ENCODE measurements at regions not wholly inside any gene's neighbourhood (a gene's known extent, or its start where the extent isn't known, plus 50 kb on each side); places are given as distances from the start of the nearest gene placed in this dataset.
A peak's percentile ranks its signal among the peaks of the same experiment; 100 is the strongest.
"Not testable (repeated sequence)": the region's sequence is repeated elsewhere in the genome, so short reads cannot be mapped to it uniquely, and the experiment has no call there.

DNA sequence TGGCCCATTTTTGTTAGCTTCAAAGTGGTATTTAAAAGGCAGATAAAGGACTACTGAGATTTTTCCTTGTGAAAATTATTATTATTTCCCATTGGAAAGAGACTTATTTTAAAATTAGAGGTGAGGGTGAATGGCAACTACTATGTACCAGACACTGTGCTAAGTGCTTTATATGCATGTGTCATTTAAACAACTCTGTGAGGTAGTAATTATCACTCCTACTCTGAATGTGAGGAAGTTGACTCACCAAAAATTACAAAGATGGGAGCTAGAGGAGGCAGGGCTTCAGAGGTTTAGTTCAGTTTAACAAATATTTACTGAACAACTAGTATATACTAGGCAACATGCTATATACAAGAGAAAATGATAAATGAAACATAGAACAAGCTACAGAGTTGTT, 78.2 kb downstream of the MSL3 start:
- DNase-seq (ENCODE audit: extremely low read depth in 1 of 11, low read depth in 9 of 11, low spot score in 4 of 11) = no peak

DNA sequence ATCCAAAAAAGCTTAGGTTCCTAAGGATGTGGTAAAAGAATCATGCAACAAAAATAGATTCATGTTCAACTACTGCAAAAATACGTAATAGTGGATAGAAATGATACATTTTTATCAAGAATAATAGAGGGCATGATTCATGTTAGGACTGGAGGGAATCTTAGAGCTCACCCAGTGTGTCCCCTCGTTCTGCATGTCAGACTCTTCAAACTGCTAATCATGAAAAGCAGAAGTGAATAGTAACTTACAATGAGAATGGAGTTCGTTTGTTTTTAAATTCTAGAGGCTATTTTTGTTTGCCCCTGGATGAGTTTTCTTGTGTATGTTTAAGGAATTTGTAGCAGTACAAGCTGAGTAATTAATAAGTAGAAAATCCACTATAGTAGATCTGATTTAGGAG, 79.4 kb downstream of the MSL3 start:
- no peak for DNase-seq (ENCODE audit: extremely low read depth in 1 of 11, low read depth in 9 of 11, low spot score in 4 of 11)

GRCh38 chrX:11864171-11864570, 106.1 kb downstream of the MSL3 start:
- DNase-seq (ENCODE audit: extremely low read depth in 1 of 11, low read depth in 9 of 11, low spot score in 4 of 11) = no peak

- DNase-seq (ENCODE audit: extremely low read depth in 1 of 11, low read depth in 9 of 11, low spot score in 4 of 11) = no peak
Observed at GRCh38 chrX:11867610-11868345, 109.7 kb downstream of the MSL3 start.

GRCh38 chrX:11870789-11871188, 112.8 kb downstream of the MSL3 start:
- DNase-seq (ENCODE audit: extremely low read depth in 1 of 11, low read depth in 9 of 11, low spot score in 4 of 11) = no peak

DNA sequence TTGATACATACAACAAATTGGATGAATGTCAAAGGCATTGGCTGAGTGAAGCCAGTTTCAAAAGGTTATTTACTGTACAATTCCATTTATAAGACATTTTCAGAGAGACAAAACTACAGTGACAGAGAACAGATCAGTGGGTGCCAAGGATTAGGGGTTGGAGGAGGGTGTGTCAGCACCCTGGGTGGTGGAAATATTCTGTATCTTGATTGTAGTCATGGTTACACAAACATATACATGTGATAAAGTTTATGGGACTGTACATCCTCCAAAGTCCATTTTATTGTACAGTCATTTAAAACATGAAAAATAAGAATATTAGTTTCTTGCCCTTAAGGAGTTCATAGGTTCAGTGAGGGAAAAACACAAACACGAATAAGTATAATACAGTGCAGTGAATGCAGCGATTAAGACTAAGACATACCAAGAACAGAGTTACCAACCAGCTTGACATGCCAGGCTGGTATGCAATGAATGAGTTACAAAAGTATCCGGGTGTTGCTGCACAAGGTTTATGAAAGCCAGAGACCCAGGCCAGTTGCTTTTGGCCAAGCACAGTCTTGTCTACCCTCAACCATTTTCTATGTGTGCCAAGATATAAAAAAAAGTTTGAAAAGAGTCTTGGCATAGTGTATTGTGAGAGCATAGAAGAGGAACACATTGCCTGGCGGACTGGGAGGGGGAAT, 123.6 kb downstream of the MSL3 start:
- DNase-seq (ENCODE audit: extremely low read depth in 1 of 11, low read depth in 9 of 11, low spot score in 4 of 11) = no peak

DNA sequence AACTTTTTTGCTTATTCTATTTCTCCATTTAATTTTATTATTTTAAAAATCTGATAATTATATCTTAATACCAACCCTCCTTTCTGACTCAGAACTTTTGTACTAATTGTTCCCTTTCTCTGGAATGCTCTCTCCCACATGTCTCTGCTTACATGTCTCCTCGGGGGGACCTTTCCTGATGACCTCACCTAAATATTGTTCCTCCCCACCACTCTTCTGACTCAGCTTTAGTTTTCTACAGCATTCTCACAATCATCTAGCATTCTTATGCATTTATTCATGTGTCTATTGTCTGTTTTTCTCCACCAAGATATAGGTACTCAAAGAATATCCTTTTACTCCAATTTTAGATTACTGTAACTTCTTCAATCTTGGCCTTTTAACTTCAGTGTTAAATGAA, 128.7 kb downstream of the MSL3 start:
- no peak for DNase-seq (ENCODE audit: extremely low read depth in 1 of 11, low read depth in 9 of 11, low spot score in 4 of 11)

DNA sequence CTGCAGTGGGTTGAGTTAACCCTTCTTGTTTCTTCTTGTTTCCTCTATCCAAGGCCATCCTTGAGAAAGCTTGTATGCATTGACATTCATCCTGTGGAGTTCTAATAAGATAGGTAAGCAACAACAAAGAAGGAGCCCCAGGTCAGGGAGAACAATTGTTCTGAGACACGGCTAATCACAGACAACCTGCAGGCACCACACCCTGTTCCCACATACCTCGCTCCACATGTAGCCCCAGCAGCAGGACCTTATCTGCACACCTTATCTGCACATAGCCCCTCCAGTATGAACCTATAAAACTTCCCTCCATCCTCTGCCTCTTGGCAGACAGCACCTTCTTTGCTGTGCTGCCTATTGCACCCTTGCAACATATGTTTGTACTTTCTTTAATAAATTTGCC, 129.1 kb downstream of the MSL3 start:
- no peak for DNase-seq (ENCODE audit: extremely low read depth in 1 of 11, low read depth in 9 of 11, low spot score in 4 of 11)

GRCh38 chrX:11888421-11888820, 130.4 kb downstream of the MSL3 start:
- no peak for DNase-seq (ENCODE audit: extremely low read depth in 1 of 11, low read depth in 9 of 11, low spot score in 4 of 11)

DNA sequence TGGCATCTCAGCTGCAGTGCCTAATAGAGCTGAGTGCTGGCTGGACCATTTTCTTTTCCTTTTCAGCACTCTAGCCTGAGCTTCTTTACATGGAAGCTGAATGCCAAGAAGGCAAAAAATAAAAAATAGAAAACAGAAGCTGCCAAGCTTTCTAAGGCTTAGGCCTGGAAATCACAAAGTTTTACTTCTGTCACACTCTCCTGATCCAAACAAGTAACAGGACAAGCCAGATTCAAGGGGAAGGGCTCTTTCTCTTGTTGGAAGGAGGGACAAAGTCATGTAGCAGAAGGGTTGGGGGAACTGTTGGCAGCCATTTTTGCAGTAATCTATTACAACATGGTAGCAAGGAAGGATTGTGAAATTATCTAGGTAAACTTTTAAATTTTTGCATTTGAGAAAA, 131.8 kb downstream of the MSL3 start:
- no peak for DNase-seq (ENCODE audit: extremely low read depth in 1 of 11, low read depth in 9 of 11, low spot score in 4 of 11)

GRCh38 chrX:11890836-11891514, 132.9 kb downstream of the MSL3 start:
- DNase-seq (ENCODE audit: extremely low read depth in 1 of 11, low read depth in 9 of 11, low spot score in 4 of 11) = no peak

- DNase-seq (ENCODE audit: extremely low read depth in 1 of 11, low read depth in 9 of 11, low spot score in 4 of 11) = peak in 2 of 11 donors; percentile 0 to 2
Observed at GRCh38 chrX:11893933-11894710, 136.1 kb downstream of the MSL3 start.

- DNase-seq (ENCODE audit: extremely low read depth in 1 of 11, low read depth in 9 of 11, low spot score in 4 of 11) = no peak
Observed at GRCh38 chrX:11899091-11899490, 141.1 kb downstream of the MSL3 start.

GRCh38 chrX:11905933-11906332, 147.9 kb downstream of the MSL3 start:
- DNase-seq (ENCODE audit: extremely low read depth in 1 of 11, low read depth in 9 of 11, low spot score in 4 of 11) = not testable (repeated sequence)

- no peak for DNase-seq (ENCODE audit: extremely low read depth in 1 of 11, low read depth in 9 of 11, low spot score in 4 of 11)
Observed at GRCh38 chrX:11908371-11908770, 150.3 kb downstream of the MSL3 start.

GRCh38 chrX:11913001-11913400, 155.0 kb downstream of the MSL3 start:
- no peak for DNase-seq (ENCODE audit: extremely low read depth in 1 of 11, low read depth in 9 of 11, low spot score in 4 of 11)

DNA sequence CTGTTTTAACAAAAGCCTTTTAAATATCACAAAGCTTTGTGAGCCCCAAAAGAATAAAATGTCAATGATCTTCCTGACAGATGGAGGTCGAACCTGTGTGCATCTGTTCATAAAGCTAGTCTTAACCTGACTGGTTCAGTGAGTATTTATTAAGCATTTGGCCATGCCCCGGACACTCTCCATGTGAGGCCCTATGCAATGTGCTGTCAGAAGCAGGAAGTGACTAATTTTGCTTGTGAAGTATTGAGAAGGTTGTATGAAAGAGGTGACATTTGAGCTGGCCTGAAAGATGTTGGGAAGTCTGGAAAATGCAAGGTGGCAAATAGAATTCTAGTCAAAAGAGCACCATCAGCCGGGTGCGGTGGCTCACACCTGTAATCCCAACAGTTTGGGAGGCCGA, 171.4 kb downstream of the MSL3 start:
- no peak for DNase-seq (ENCODE audit: extremely low read depth in 1 of 11, low read depth in 9 of 11, low spot score in 4 of 11)

DNA sequence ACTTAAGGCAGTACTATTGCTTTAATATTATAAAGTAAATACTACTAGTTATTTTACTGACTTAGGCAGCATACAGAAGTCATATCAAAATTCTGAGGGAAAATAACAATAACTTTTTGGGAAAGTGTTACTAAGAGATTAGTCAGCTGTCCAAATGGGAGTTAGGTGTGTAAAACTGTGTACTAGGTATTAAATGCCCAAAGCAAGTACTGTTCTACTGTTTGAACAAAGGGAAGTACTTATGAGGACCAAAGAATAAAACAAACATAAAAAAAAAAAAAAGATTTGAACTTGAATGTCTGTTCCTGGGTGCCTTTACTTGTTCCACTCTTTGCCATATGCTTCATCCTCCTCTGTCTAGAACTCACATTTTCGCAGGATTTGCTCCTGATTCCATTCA, 174.4 kb downstream of the MSL3 start:
- DNase-seq (ENCODE audit: extremely low read depth in 1 of 11, low read depth in 9 of 11, low spot score in 4 of 11) = no peak

DNA sequence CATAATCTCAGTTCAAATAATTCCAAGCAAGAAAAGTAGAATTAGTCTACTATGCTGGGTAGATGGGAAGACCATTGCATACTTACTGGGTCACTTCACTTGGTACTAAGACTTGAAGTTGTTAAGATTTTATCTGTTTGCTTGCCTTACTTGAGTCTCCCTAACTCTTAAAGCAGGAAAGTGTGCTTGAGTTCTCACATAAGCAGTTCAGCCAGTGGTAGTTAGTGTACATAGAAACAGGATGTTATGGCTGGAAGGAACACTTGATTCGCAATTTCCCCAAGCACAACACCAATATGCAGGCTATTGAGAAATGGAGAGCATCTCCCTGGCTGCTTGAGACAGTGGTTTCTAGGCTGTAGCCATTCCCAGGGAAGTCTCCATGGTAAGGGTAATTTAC, 176.1 kb downstream of the MSL3 start:
- DNase-seq (ENCODE audit: extremely low read depth in 1 of 11, low read depth in 9 of 11, low spot score in 4 of 11) = no peak

GRCh38 chrX:11941571-11941970, 183.5 kb downstream of the MSL3 start:
- peak in 4 of 11 donors; percentile 3 to 20 (median 12) for DNase-seq (ENCODE audit: extremely low read depth in 1 of 11, low read depth in 9 of 11, low spot score in 4 of 11)

Measured in renal cortex interstitium (tissue), 11 donors.